CD4-positive, alpha-beta T cell treated with Interleukin-21 for 1 hour (primary cell): ENCODE measurements at regions not wholly inside any gene's neighbourhood (a gene's known extent, or its start where the extent isn't known, plus 50 kb on each side); places are given as distances from the start of the nearest gene placed in this dataset.
"Not testable (repeated sequence)": the region's sequence is repeated elsewhere in the genome, so short reads cannot be mapped to it uniquely, and the experiment has no call there.

Experiments
- DNase-seq: peaks from one replicate; pipeline ENCODE4 v3.0.0-alpha.2; 2020

DNA sequence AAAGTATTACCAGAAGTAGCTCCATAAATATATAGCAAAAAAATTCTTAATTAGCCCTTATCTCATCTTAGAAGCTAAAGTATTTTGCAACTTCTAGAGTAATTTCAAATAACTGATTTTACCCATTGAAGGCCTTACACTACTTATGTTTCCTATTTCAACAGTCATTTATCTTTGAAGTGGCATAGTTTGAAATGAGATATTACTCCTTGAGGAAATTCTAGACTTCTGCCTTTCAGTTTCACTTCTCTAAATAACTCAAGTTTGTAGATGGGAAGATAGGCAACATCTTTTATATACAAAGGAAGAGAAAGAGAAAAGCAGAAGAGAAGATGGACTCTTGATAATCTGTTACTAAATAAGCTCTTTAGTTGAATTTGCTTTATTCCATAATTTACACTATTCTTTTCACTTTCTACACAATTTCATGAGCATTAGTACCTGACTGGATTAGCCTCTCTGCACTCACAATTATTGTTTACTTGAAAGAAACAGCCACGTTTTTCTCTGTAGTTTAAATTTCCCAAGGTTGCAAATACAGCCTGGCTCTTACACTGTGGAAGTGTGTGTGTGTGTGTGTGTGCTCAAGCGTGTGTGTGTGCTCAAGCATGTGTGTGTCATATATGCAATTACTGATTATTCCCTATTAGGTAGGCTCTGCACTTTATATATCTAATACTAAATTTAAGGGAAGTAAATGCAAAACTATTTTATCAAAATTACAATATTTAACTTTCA lies 60.6 kb upstream of the EMB start:
- DNase-seq: peak; percentile 34

DNA sequence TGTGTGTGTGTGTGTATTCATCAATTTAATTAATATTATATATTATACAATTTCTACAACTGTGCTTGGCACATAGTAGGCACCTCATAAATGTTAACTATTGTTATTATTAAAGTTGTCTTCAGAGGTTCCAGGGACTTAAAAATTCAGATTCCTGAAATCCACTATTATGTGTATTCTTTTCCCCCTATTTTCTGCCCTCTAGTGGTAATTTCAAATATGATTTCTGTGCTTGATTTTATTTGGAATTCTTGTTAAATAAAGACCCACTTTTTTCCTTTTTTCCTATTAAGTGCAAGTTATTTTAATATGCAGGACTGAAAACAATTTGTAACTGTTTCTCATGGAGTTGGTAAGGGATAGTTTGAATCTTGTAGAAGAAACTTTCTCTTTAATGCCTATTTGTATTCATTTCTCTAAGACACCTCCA lies 72.0 kb upstream of the EMB start:
- peak; percentile 19 for DNase-seq

DNA sequence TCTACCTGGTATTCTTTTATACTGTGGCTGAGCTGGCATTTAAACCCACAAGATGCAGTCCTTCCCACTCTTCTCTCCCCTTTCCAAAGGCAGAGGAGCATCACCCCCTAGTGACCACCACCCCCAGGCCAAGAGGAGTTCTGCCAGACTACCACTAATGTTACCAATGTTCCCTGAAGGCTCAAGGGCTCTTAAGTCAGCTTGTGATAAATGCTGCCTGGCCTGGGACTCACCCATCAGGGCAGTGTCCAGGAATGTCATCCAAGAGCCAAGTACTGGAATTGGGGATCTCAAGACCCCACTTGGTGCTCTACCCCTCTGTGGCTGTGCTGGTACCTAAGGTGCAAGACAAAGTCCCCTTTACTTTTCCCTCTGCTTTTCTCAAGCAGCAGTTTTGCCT lies 80.0 kb upstream of the EMB start:
- DNase-seq: not testable (repeated sequence)

DNA sequence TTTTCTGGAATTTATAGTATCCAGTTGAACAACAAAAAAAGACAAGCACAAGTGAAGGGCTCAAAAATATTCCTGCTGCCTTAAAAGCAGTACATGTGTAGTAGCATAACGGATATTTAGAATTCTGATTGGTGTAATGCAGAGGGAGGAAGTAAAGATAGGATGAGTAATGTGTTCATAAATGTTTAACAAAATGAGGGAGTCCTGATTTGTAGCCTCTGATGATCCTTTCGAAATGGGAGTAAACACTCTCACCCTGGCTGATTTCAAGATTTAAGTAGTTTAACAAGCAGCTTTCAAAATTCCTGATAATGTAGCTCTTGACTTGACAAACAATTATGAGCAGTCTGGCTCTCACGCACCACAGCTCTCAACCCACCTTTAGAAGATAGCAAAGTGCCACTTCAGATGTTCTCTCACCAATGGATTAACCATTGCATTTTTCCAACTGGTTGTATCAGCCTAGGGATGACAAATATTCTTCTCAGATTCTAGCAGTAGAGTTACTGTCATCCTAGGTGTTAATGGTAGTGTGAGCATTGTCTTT lies 86.5 kb upstream of the EMB start:
- DNase-seq: not testable (repeated sequence)

DNA sequence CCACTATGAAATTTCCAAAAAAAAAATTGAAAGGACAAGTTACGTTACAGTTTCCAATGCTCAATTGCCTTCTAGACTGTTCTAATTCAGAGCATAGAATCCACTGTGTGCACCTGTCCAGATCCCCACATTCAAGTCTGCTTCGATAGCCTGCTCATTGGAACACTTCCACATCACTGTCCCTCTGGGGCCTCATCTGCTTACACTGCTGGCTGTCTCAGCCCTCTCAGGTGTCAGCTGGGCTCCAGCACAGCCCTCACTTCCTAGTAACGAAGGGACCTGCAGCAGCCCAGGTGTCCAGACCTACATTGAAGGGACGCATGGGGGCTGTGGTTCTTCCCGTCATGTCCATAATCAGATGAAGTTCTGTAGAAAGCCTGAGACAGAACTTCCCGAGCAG lies 94.3 kb upstream of the EMB start:
- DNase-seq: no peak

DNA sequence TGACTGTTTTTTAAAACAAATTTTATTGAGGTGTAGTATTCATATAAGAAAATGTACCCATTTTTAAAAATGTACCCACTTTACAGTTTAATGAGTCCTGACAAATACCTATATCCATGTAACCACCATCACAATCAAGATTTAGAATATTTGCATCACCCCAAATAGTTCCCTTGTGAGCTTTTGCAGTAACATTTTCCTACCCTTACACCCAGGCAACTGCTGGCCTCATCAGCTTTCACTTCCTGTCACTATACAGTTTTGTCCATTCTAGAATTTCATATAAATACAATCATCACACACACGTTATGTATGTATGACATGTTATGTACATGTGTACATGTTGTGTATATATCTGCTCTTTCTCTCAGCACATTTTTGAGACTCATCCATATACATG lies 96.4 kb upstream of the EMB start:
- DNase-seq: not testable (repeated sequence)

DNA sequence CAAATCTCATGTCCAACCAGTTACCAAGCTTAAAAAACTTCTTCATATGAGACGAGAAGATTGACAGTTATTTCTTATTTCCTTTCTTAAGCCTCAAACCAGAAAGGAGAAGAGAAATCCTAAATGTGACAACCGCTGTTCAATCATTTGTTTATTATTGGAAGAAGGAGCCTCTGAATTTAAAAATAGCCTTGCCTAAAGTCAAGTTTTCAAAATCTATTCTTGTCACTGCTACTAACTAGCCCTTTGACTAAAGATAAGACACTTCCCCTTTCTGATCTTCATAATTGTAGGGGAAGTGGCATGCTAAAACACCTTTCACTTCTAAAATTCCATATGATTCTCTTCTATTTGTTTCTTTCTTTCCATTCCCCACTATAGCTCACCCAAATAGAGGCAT lies 106.2 kb upstream of the EMB start:
- no peak for DNase-seq

DNA sequence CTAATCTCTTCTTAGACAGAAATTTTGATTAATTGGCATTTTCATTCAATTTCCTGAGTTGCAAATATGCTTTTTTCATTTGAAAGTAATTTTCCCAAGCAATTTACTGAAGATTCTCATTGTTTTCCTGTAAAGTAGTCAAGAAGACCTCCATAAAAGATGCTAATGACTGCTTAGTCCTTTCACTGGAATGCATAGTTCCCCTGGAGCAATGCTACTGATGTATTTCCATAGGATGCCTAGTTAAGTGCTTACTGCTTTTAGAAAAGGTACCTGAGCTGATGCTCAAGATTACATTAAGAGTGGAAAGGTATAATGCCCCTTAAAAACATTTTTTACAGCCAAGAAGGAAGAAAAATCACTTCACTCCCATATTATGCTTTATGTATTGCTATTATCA lies 109.2 kb upstream of the EMB start:
- no peak for DNase-seq

DNA sequence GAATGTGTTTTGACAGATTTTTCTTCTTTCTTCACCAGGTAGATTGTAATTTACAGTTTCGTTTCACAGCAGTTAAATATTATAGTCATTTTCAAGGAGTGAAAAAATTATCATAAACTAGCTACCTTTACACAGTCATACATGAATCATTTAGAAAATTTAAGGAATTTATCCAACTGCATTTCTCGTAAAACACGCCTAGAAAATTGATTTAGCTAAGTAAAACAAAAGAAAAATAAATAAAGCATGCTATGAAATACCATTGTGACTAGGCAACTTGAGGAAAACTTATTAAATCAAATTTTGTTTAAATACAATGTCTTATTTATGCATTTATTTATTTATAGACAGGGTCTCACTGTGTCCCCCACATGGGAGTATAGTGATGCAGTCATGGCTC lies 109.9 kb upstream of the EMB start:
- DNase-seq: no peak

DNA sequence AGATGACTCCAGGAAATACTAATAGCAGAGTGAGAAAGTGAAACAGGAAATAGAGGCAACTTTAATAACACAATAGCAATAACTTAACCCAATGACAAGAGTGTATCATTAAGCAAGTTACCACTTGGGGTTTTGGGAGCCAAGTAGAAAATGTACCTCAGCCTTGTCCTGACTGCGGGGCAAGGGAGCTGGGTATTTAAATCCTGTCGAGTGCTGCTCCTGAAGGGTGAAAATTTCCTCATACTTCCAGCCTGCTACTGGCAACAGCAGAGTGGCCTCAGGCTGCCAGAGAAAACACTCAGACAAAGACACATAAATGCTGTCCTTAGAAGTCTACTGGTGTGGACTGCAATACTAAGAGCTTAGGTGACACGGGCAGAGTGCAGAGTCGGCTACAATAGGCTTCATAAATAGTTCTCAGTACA lies 112.5 kb upstream of the EMB start:
- DNase-seq: peak; percentile 17

DNA sequence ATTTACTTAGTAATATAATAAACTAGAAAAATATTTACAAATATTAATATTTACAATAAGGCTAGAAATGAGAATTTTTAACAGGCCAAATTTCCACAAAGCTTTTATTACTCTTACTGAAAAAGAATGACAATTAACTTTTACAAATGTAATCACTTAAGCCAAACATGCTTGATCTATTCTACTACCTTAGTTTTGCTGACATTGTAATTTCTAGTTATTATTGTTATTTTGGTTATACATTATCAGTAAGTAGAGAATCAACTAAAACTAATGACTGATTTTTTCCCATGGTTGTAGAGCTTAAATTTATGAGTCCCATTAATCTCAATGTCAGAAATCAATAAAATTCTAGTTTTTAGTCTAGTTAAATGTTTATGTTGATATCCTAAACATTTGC lies 107.8 kb upstream of the PARP8 start:
- DNase-seq: not testable (repeated sequence)

DNA sequence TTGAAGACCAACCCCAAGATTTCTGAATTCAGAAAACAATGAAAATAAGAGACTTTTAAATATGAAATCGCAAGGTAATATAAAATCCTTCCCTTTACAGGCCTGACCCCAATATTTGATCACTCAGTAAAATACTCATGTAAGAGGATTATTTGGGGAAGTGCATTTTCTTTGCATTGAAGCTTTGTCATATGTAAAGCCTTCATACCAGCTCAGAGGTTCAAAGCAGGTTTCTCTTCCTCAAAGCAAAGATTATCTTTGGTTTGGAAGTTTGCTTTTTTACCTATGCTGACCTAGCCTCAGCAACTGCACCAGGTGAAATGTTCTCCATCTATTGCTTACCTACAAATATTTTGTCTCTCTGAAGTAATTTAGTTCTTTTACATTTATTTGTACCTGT lies 106.5 kb upstream of the PARP8 start:
- no peak for DNase-seq

DNA sequence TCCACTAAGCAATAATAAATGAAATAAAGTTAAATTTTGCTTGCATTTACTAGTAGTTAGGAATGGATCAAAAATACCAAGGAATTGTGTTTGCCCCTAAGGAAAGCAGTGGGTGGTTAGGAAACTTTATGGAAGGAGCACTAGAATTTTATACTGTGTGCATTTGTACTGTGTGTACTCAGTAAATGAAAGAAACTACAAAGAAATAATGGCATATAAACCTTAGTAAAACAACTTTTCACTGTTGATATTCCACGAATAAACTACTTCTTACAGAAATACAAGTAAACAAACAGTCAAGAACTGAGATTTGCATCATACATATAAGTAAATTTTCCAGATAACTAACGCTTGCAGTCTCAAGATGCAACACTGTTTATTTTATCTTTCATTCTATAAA lies 103.7 kb upstream of the PARP8 start:
- DNase-seq: no peak

DNA sequence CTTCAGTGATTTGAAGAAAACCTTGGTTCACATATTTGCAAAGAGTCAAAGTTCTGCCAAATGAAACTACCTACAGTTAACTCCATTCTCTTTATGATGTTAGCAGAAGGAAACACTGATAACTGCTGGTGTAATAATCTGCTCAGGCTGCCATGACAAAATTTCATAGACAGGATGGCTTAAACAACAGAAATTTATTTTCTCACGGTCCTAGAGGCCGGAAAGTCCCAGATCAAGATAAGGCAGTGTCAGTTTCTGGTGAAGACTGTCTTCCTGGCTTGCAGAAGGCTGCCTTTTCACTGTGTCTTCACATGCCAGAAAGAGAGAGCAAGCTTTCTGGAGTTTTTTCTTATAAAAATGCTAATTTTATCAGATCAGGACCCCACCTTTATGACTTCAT lies 102.4 kb upstream of the PARP8 start:
- peak; percentile 57 for DNase-seq

DNA sequence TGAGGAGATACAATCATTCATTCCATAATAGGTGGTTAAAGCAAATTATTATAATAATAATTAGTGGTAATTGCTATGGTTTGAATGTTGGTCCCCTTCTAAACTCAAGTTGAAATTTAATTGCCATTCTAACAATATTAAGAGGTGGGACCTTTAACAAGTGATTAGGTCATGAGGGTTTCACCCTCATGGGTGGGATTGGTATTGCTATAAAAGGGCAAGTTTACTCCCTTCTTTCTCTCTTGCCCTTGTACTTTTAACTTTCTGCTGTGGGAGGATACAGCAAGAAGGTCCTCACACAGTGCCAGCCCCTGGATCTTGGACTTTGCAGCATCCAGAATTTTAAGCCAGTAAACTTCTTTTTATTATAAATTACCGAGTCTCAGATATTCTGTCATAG lies 101.9 kb upstream of the PARP8 start:
- DNase-seq: no peak

DNA sequence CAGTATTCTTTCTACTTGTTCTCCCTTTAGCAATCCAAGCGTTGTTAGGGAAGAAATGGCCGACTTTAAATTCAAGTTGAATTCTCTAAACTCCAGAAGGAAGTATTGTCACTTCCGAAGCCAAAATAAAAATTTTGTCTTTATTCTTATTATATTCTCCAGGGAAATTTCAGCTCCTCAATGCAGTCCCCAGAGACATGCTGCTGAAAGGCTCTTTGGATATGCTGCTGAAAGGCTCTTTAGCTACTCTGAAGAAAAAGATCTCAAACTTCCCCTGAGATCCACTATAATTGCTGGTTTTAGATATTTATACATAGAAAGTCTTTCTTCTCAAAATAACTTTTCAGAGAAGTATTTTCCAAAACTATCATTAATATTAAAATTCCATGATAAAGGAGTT lies 92.3 kb upstream of the PARP8 start:
- no peak for DNase-seq

DNA sequence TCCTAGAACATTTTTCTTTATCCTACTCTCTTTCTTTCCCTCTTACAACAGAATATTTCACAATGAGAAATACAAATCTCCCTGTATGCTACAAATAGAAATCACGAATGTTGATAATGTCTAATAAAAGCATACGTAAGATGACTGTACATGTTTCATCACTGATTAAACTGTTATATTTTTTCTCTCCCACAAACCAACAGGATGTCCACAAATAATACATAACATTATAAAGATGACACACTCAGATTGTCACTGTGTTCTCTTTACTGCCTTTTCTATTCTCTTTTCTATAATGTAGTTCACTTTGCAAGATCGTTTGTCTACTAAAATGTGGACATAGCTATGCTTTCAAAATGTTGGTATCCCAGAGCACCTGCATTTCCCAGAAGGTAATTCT lies 90.7 kb upstream of the PARP8 start:
- DNase-seq: no peak

DNA sequence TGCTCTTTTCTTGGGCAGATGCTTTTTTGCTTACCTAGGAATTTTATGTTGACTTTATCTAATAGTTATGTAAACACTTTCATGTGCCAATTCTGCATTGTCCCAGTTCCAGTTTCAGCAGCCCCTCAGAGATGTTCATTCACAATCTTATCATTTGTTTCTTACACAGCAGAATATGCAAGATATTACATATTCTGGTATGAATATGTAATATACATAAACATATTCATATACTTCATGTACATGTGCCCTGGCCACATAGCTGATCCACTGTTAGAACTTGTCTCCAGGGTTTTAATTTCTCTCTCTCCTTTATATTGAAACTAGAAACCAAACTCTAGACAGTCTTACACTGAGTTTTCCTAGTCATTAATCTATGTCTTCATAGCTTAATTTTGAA lies 90.2 kb upstream of the PARP8 start:
- no peak for DNase-seq

DNA sequence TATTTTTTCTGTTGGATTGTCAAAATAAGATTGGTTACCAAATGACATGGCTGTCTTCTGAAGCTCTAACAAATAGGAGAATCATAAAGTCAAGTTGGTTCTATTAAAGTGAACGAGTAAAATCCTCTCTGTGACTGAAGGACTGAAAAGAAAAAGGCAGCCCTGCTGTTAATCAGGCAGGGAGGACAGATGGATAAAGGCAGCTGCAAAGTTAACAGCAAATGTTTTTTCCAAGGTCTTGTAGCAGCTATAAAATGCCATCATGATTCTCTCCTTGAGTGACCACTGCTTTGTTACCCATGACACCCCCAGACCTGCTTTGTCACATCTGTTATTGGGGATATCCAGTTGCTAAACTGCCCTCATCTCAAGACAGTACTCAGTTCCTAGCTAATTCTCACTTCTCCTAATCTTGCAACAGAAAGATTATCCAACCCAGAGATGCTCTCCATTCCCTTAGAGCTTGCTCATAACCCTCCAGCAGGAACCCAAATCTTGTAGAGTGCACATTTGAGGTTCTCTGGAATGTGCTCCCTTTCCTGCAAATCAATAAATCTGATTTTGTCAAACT lies 89.7 kb upstream of the PARP8 start:
- DNase-seq: no peak

DNA sequence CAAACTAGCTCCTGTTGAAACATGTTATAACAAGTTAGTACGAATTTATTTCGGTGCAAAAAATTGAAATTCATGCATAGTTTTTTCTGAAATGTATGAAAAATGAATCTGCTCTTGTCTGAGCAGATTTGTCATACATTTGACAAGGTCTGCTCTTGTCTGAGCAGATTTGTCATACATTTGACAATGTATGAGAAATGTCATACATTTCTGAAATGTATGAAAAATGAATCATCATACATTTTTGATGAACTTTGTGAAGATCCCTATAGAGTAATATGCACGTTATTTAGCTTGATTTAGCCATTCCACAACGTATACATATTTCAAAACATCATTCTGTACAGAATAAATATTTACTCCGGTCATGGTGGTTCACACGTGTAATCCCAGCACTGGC lies 85.9 kb upstream of the PARP8 start:
- no peak for DNase-seq

DNA sequence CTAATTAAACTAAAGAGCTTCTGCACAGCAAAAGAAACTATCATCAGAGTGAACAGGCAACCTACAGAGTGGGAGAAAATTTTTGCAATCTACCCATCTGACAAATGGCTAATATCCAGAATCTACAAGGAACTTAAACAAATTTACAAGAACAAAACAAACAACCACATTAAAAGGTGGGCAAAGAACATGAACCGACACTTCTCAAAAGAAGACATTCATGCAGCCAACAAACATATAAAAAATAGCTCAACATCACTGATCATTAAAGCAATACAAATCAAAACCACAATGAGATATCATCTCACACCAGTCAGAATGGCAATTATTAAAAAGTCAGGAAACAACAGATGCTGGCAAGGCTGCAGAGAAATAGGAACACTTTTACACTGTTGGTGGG lies 84.6 kb upstream of the PARP8 start:
- not testable (repeated sequence) for DNase-seq

DNA sequence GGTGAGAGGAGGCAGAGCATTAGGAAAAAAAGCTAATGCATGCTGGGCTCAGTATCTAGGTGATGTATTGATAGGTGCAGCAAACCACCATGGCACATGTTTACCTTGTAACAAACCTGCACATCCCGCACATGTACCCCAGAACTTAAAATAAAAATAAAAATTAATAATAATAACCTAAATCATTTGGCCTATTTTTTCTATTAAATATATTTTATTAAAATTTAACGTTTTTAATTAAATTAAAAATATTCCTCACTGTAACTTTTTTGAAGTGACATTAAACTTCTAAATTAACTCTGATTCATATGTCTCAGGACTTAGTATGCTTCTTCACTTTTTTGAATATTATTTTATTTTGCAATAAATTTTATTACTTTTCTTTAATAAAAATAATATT lies 83.7 kb upstream of the PARP8 start:
- DNase-seq: no peak

DNA sequence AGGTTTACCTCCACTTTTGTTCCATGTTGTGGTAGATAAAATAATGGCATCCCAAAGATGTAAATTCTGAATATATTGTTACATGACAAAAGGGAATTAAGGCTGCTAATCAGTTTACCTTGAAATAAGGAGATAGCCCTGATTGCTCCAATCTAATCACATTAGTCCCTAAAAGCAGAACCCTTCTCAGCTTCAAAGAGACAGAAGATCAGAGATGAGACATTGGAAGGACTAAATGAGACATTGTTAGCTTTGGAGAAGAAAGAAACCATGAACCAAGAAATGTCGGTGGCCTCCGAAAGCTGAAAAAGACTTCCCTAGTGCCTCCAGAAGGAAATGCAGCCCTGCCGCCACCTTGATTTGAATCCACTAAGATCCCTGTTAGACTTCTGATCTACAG lies 82.8 kb upstream of the PARP8 start:
- no peak for DNase-seq

DNA sequence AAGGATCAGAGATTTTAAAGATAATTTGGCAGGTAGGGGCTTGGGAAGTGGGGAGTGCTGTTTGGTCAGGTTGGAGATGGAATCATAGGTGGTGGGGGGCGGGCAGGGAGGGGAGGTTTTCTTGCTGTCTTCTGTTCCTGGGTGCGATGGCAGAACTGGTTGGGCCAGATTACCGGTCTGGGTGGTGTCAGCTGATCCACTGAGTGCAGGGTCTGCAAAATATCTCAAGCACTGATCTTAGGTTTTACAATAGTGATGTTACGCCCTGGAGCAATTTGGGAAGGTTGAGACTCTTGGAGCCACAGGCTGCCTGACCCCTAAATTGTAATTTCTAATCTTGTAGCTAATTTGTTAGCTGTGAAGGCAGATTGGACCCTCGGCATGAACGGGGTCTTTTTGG lies 78.0 kb upstream of the PARP8 start:
- DNase-seq: not testable (repeated sequence)
